ENCODE measurements at regions not wholly inside any gene's neighbourhood (a gene's known extent, or its start where the extent isn't known, plus 50 kb on each side); places are given as distances from the start of the nearest gene placed in this dataset.
"Not testable (repeated sequence)": the region's sequence is repeated elsewhere in the genome, so short reads cannot be mapped to it uniquely, and the experiment has no call there.

- DNase-seq (ENCODE audit: low read depth in 1 of 2, low spot score in 1 of 2); in situ Hi-C loops (cut with HindIII; ENCODE audit: low pct_unique_long_range_greater_than_20kb, low sequenced_read_pairs): not testable (repeated sequence)
Measured at GRCh38 chrX:89539150-89539549, 382.6 kb upstream of the TGIF2LX start.

- DNase-seq (ENCODE audit: low read depth in 1 of 2, low spot score in 1 of 2); in situ Hi-C loops (cut with HindIII; ENCODE audit: low pct_unique_long_range_greater_than_20kb, low sequenced_read_pairs): not testable (repeated sequence)
Measured at GRCh38 chrX:89557146-89557545, 364.6 kb upstream of the TGIF2LX start.

GRCh38 chrX:89562079-89562478, 359.6 kb upstream of the TGIF2LX start:
- DNase-seq (ENCODE audit: low read depth in 1 of 2, low spot score in 1 of 2); in situ Hi-C loops (cut with HindIII; ENCODE audit: low pct_unique_long_range_greater_than_20kb, low sequenced_read_pairs): not testable (repeated sequence)

- in situ Hi-C loops (cut with HindIII; ENCODE audit: low pct_unique_long_range_greater_than_20kb, low sequenced_read_pairs); DNase-seq (ENCODE audit: low read depth in 1 of 2, low spot score in 1 of 2): not testable (repeated sequence)
Measured at GRCh38 chrX:89563107-89563506, 358.6 kb upstream of the TGIF2LX start.

- in situ Hi-C loops (cut with HindIII; ENCODE audit: low pct_unique_long_range_greater_than_20kb, low sequenced_read_pairs); DNase-seq (ENCODE audit: low read depth in 1 of 2, low spot score in 1 of 2): not testable (repeated sequence)
Measured at GRCh38 chrX:89567787-89568186, 353.9 kb upstream of the TGIF2LX start.

GRCh38 chrX:89581868-89582267, 339.8 kb upstream of the TGIF2LX start:
- DNase-seq (ENCODE audit: low read depth in 1 of 2, low spot score in 1 of 2), result peak in 1 of 2 experiments; percentile 19

GRCh38 chrX:89631858-89632257, 289.9 kb upstream of the TGIF2LX start:
- DNase-seq (ENCODE audit: low read depth in 1 of 2, low spot score in 1 of 2); in situ Hi-C loops (cut with HindIII; ENCODE audit: low pct_unique_long_range_greater_than_20kb, low sequenced_read_pairs): not testable (repeated sequence)

More at GRCh38 chrX:89581868-89582267, 339.8 kb upstream of the TGIF2LX start:
- in situ Hi-C loops (cut with HindIII; ENCODE audit: low pct_unique_long_range_greater_than_20kb, low sequenced_read_pairs), result not testable (repeated sequence)

GRCh38 chrX:89635887-89636286, 285.8 kb upstream of the TGIF2LX start:
- in situ Hi-C loops (cut with HindIII; ENCODE audit: low pct_unique_long_range_greater_than_20kb, low sequenced_read_pairs); DNase-seq (ENCODE audit: low read depth in 1 of 2, low spot score in 1 of 2): not testable (repeated sequence)

- DNase-seq (ENCODE audit: low read depth in 1 of 2, low spot score in 1 of 2); in situ Hi-C loops (cut with HindIII; ENCODE audit: low pct_unique_long_range_greater_than_20kb, low sequenced_read_pairs): not testable (repeated sequence)
Measured at GRCh38 chrX:89658662-89659061, 263.0 kb upstream of the TGIF2LX start.

GRCh38 chrX:89706481-89706880, 215.2 kb upstream of the TGIF2LX start:
- in situ Hi-C loops (cut with HindIII; ENCODE audit: low pct_unique_long_range_greater_than_20kb, low sequenced_read_pairs), result not testable (repeated sequence)

GRCh38 chrX:89707363-89707927, 214.3 kb upstream of the TGIF2LX start:
- in situ Hi-C loops (cut with HindIII; ENCODE audit: low pct_unique_long_range_greater_than_20kb, low sequenced_read_pairs); DNase-seq (ENCODE audit: low read depth in 1 of 2, low spot score in 1 of 2): not testable (repeated sequence)

More at GRCh38 chrX:89706481-89706880, 215.2 kb upstream of the TGIF2LX start:
- not testable (repeated sequence) for DNase-seq (ENCODE audit: low read depth in 1 of 2, low spot score in 1 of 2)

- in situ Hi-C loops (cut with HindIII; ENCODE audit: low pct_unique_long_range_greater_than_20kb, low sequenced_read_pairs); DNase-seq (ENCODE audit: low read depth in 1 of 2, low spot score in 1 of 2): not testable (repeated sequence)
Measured at GRCh38 chrX:89734367-89734766, 187.3 kb upstream of the TGIF2LX start.

- DNase-seq (ENCODE audit: low read depth in 1 of 2, low spot score in 1 of 2); in situ Hi-C loops (cut with HindIII; ENCODE audit: low pct_unique_long_range_greater_than_20kb, low sequenced_read_pairs): not testable (repeated sequence)
Measured at GRCh38 chrX:89756466-89756865, 165.2 kb upstream of the TGIF2LX start.

- in situ Hi-C loops (cut with HindIII; ENCODE audit: low pct_unique_long_range_greater_than_20kb, low sequenced_read_pairs), result not testable (repeated sequence)
- peak in 1 of 2 experiments; percentile 16 for DNase-seq (ENCODE audit: low read depth in 1 of 2, low spot score in 1 of 2)
Measured at GRCh38 chrX:89757767-89758166, 163.9 kb upstream of the TGIF2LX start.

- in situ Hi-C loops (cut with HindIII; ENCODE audit: low pct_unique_long_range_greater_than_20kb, low sequenced_read_pairs); DNase-seq (ENCODE audit: low read depth in 1 of 2, low spot score in 1 of 2): not testable (repeated sequence)
Measured at GRCh38 chrX:89759076-89759685, 162.5 kb upstream of the TGIF2LX start.

GRCh38 chrX:89771639-89772038, 150.1 kb upstream of the TGIF2LX start:
- DNase-seq (ENCODE audit: low read depth in 1 of 2, low spot score in 1 of 2); in situ Hi-C loops (cut with HindIII; ENCODE audit: low pct_unique_long_range_greater_than_20kb, low sequenced_read_pairs): not testable (repeated sequence)

- DNase-seq (ENCODE audit: low read depth in 1 of 2, low spot score in 1 of 2); in situ Hi-C loops (cut with HindIII; ENCODE audit: low pct_unique_long_range_greater_than_20kb, low sequenced_read_pairs): not testable (repeated sequence)
Measured at GRCh38 chrX:89811440-89811839, 110.3 kb upstream of the TGIF2LX start.

- in situ Hi-C loops (cut with HindIII; ENCODE audit: low pct_unique_long_range_greater_than_20kb, low sequenced_read_pairs); DNase-seq (ENCODE audit: low read depth in 1 of 2, low spot score in 1 of 2): not testable (repeated sequence)
Measured at GRCh38 chrX:89839723-89840122, 82.0 kb upstream of the TGIF2LX start.

- DNase-seq (ENCODE audit: low read depth in 1 of 2, low spot score in 1 of 2), result peak in 1 of 2 experiments; percentile 51
- in situ Hi-C loops (cut with HindIII; ENCODE audit: low pct_unique_long_range_greater_than_20kb, low sequenced_read_pairs), result not testable (repeated sequence)
Measured at GRCh38 chrX:89871662-89872061, 50.0 kb upstream of the TGIF2LX start.
